ENCODE measurements at regions not wholly inside any gene's neighbourhood (a gene's known extent, or its start where the extent isn't known, plus 50 kb on each side); places are given as distances from the start of the nearest gene placed in this dataset.
"Not testable (repeated sequence)": the region's sequence is repeated elsewhere in the genome, so short reads cannot be mapped to it uniquely, and the experiment has no call there.

- Histone ChIP-seq H3K4me3 (replicated peaks in 1 of 2; ENCODE audit: low read depth in 1 of 2, low read length in 2 of 2) (no peak overlapping the region), H3K9ac (ENCODE audit: low read length) (no peak overlapping the region), H3K79me2 (ENCODE audit: insufficient read depth, low read length) (no peaks in the 10 kb centered on the region), H3K27me3 (ENCODE audit: insufficient read depth, low read length) (no peaks in the 10 kb centered on the region), H2AFZ (ENCODE audit: low read depth, low read length, poor library complexity, severe bottlenecking) (no peak overlapping the region), H4K20me1 (ENCODE audit: insufficient read depth) (no peaks in the 10 kb centered on the region), H3K9me2 (ENCODE audit: insufficient read depth) (no peaks in the 10 kb centered on the region), H3K9me3 (ENCODE audit: control insufficient read depth in 1 of 2, insufficient read depth in 1 of 2, low read depth in 1 of 2, low read length in 2 of 2) (no peaks in the 10 kb centered on the region), H3K36me3 (ENCODE audit: control insufficient read depth in 1 of 2, insufficient read depth in 2 of 2, low read length in 2 of 2) (no peaks in the 10 kb centered on the region), H3K4me1 (ENCODE audit: control insufficient read depth in 1 of 2, insufficient read depth in 2 of 2, low read length in 2 of 2) (no peaks in the 10 kb centered on the region), H3K27ac (ENCODE audit: low read depth, low read length) (no peak overlapping the region), H3K4me2 (ENCODE audit: low read length) (no peak overlapping the region)
- CTCF ChIA-PET: no interaction called here
- RAD21 ChIA-PET (ENCODE audit: low non-redundant PET in 1 of 2, low total read pairs in 2 of 2, uncharacterized antibody in 2 of 2, unreplicated experiment in 2 of 2): no interaction called here
- TF ChIP-seq POLR2A (IDR thresholded peaks at IDR 0.05; ENCODE audit: borderline replicate concordance, extremely low read depth, insufficient read depth, insufficient read length) (no peak), CEBPB (IDR thresholded peaks at IDR 0.05; ENCODE audit: low read depth) (no peak), EZH2phosphoT487 (IDR thresholded peaks at IDR 0.05; ENCODE audit: borderline replicate concordance) (no peak), ZFX (IDR thresholded peaks at IDR 0.05) (no peak), EGR1 (IDR thresholded peaks at IDR 0.05; ENCODE audit: low read depth) (no peak), YY1 (IDR thresholded peaks at IDR 0.05; ENCODE audit: extremely low read depth, insufficient replicate concordance, low read depth, low read length) (no peak), EZH2 (IDR thresholded peaks at IDR 0.05) (no peak), ZNF274 (IDR thresholded peaks at IDR 0.05; ENCODE audit: low read depth, low read length) (no peak), SIN3A (IDR thresholded peaks at IDR 0.05; ENCODE audit: low read depth) (no peak), CTCF (IDR thresholded peaks at IDR 0.05 in 2 of 3, conservative IDR thresholded peaks at IDR 0.05 in 1 of 3; ENCODE audit: borderline replicate concordance in 1 of 3, insufficient read depth in 1 of 3, low read depth in 2 of 3, low read length in 2 of 3) (no peak), TCF7L2 (IDR thresholded peaks at IDR 0.05; ENCODE audit: borderline replicate concordance, extremely low read depth, insufficient read depth, insufficient read length) (no peak), RAD21 (IDR thresholded peaks at IDR 0.05; ENCODE audit: low read depth) (no peak), SP1 (IDR thresholded peaks at IDR 0.05; ENCODE audit: low read depth) (no peak)
- intact Hi-C loops (cut with micrococcal nuclease): no loop called here
- POLR2A ChIA-PET: no interaction called here
- ATAC-seq (no peak), DNase-seq (ENCODE audit: low read depth, low spot score) (no peak)
- no TSS peak for BruUV-seq (replicated peaks)
Measured at GRCh38 chr5:152046361-152046760, 121.7 kb upstream of the GLRA1 start.

GRCh38 chr5:152038856-152039255 lies 114.2 kb upstream of the GLRA1 start:
- H3K36me3 ChIP-seq (ENCODE audit: control insufficient read depth in 1 of 2, insufficient read depth in 2 of 2, low read length in 2 of 2); H4K20me1 ChIP-seq (ENCODE audit: insufficient read depth); H3K4me1 ChIP-seq (ENCODE audit: control insufficient read depth in 1 of 2, insufficient read depth in 2 of 2, low read length in 2 of 2); H3K9me2 ChIP-seq (ENCODE audit: insufficient read depth); CTCF ChIA-PET; DNase-seq (ENCODE audit: low read depth, low spot score); RAD21 ChIA-PET (ENCODE audit: low non-redundant PET in 1 of 2, low total read pairs in 2 of 2, uncharacterized antibody in 2 of 2, unreplicated experiment in 2 of 2); BruUV-seq (replicated peaks); ATAC-seq; H3K9me3 ChIP-seq (ENCODE audit: control insufficient read depth in 1 of 2, insufficient read depth in 1 of 2, low read depth in 1 of 2, low read length in 2 of 2); H3K9ac ChIP-seq (ENCODE audit: low read length); H3K4me3 ChIP-seq (replicated peaks in 1 of 2; ENCODE audit: low read depth in 1 of 2, low read length in 2 of 2); H2AFZ ChIP-seq (ENCODE audit: low read depth, low read length, poor library complexity, severe bottlenecking); H3K27me3 ChIP-seq (ENCODE audit: insufficient read depth, low read length); H3K27ac ChIP-seq (ENCODE audit: low read depth, low read length); intact Hi-C loops (cut with micrococcal nuclease); H3K4me2 ChIP-seq (ENCODE audit: low read length); H3K79me2 ChIP-seq (ENCODE audit: insufficient read depth, low read length); POLR2A ChIA-PET: not testable (repeated sequence)

GRCh38 chr5:152026328-152027024 lies 101.8 kb upstream of the GLRA1 start:
- H3K27me3 ChIP-seq (ENCODE audit: insufficient read depth, low read length); H3K4me3 ChIP-seq (replicated peaks in 1 of 2; ENCODE audit: low read depth in 1 of 2, low read length in 2 of 2); BruUV-seq (replicated peaks); H4K20me1 ChIP-seq (ENCODE audit: insufficient read depth); H3K36me3 ChIP-seq (ENCODE audit: control insufficient read depth in 1 of 2, insufficient read depth in 2 of 2, low read length in 2 of 2); H3K79me2 ChIP-seq (ENCODE audit: insufficient read depth, low read length); ATAC-seq; H3K9me3 ChIP-seq (ENCODE audit: control insufficient read depth in 1 of 2, insufficient read depth in 1 of 2, low read depth in 1 of 2, low read length in 2 of 2); H3K9ac ChIP-seq (ENCODE audit: low read length); H2AFZ ChIP-seq (ENCODE audit: low read depth, low read length, poor library complexity, severe bottlenecking); DNase-seq (ENCODE audit: low read depth, low spot score); RAD21 ChIA-PET (ENCODE audit: low non-redundant PET in 1 of 2, low total read pairs in 2 of 2, uncharacterized antibody in 2 of 2, unreplicated experiment in 2 of 2); H3K4me2 ChIP-seq (ENCODE audit: low read length); POLR2A ChIA-PET; intact Hi-C loops (cut with micrococcal nuclease); H3K4me1 ChIP-seq (ENCODE audit: control insufficient read depth in 1 of 2, insufficient read depth in 2 of 2, low read length in 2 of 2); CTCF ChIA-PET; H3K27ac ChIP-seq (ENCODE audit: low read depth, low read length); H3K9me2 ChIP-seq (ENCODE audit: insufficient read depth): not testable (repeated sequence)

Data from HCT116 (cell line).